ENCODE measurements at regions not wholly inside any gene's neighbourhood (a gene's known extent, or its start where the extent isn't known, plus 50 kb on each side); places are given as distances from the start of the nearest gene placed in this dataset.
A peak's percentile ranks its signal among the peaks of the same experiment; 100 is the strongest.
"Not testable (repeated sequence)": the region's sequence is repeated elsewhere in the genome, so short reads cannot be mapped to it uniquely, and the experiment has no call there.

DNA sequence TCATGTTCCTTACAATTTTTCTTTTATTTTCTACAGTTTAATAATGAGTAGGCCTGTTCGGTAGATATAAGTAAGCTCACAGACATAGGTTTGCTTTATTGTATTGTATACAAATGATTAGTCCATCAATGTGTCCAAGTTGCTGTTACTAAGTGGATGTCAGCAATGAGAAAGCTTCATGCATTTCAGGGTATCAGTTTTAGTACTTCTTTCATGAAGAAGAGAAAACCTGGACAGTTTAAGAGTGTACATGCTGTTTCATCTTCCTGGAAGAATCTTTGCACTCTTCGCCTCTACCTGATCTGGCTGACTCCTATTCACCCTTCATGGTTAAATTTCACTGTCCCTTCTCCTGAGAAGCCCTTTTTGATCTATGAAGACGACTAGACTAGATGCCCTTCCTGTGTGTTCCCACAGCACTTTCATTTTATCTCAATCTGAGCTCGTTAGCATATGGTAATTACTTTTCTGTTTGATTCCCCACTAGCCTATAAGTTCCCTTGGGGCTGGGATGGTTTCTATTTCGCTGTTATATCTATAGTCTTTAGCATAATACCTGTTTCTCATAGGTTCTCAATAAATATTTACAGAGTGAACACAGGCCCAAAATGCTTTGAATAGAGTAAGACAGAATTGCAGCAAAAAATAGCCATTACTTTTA, 70.7 kb downstream of the CETN3 start:
- DNase-seq = no peak

DNA sequence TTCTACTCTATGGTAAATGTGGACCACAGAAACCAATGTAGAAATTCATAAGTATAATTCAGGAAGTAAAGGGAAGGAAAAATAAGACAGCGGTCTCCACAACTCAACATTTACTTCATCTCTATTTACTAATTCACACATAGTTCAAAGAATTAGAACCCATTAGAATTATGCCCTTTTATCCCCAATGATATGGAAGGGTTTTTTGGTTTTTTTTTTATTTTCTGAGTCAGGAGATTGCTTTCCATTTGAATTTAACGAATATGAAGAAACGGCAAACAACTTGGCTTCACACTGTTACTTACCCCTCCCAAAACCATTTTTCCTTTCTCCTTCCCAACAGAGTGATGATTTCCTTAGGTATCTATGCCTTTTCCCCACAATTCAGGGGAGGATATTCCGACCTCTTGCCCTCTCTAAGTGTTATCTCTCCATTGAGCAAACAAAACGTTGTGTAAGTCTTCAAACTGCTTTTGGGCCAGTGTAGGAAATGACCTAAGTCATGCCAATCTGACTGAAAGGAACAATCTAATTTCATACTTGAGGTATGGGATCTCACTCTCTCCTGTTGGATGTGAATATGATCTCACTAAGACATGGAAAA, 72.0 kb downstream of the CETN3 start:
- DNase-seq = no peak

DNA sequence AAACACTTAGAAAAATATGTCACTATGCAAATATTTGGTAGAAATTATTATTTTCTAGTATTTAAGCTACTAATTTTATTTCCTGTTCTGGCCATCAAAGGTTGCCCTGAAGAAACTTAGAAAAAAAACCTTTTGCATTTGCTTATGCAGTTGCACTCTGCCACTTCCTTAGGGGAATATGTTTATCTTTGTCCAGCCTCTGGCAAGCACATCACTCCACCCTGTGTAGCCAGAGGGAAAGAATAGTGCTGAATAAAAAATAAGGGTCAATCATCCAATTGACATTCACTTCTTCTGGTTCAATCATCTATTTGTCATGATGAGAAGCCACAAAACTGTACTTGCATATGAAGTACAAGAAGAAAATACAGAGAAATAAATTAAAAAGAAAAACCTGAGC, 72.8 kb downstream of the CETN3 start:
- no peak for DNase-seq

DNA sequence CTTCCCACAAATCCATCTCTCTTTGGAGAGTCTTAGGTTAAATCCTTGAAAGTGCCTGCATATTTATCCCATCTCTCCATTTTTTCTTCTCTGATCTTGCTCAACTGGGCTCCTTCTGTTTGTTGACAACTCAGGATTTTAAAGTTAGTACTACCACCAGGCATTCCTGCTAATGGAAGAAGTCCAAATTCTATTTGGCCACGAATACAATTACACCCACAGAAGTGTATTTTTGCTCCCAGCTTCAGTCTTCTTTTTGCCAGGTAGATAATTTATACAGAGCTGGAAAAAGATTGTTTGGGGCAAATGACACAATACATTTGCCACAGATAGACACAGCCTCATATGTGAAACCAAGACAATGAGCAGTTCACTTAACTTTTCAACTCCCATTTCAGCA, 74.8 kb downstream of the CETN3 start:
- no peak for DNase-seq

DNA sequence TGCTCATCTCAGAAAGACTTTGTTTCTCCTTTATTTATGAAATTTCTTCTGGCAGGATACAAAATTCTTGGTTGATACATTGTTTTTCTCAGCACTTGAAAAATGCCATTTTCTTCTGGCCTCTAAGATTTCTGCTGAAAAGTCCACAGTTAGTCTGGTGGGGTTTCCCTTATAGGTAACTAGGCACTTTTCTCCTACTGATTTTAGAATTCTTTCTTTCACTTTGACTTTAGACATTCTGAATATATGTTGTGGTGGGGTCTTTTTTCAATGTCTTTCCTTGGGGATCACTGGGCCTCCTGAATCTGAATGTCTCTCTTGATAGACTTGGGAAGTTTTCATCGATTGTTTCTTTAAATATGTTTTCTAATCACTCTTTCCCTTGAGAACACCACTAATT, 79.6 kb downstream of the CETN3 start:
- no peak for DNase-seq

DNA sequence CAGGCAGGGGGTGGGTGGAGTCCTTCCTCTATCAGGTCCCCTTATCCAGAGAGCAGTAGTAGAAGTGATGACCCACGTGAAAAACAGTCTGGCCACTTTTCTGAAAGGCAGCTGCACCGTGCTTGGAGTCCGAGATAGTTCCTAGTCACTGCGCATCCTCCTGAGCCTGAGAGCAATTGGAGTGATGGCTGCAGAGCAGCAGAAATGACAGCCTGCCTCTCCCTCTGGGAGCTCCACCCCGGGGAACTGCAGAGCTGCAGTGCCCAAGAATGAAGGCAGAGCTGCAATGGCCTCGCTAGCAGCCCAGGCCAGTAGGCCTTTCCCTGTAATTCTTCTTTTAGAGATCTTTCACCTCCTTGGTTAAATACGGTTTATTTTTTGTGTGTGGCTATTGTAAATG, 82.6 kb downstream of the CETN3 start:
- DNase-seq = no peak

DNA sequence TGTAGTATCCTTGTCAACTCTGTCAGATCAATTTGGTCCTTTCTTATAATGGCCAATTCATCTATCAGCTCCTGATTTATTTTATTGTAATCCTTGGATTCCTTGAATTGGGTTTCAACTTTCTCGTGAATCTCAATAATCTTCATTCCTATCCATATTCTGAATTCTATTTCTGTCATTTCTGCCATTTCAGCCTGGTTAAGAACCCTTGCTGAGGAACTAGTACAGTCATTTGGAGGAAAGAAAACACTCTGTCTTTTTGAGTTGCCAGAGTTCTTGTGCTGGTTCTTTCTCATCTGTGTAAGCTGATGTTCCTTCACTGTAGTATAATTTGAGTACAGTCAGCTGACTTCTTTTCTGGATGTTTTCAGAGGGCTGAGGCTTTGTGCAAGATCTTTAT, 84.5 kb downstream of the CETN3 start:
- DNase-seq = no peak

DNA sequence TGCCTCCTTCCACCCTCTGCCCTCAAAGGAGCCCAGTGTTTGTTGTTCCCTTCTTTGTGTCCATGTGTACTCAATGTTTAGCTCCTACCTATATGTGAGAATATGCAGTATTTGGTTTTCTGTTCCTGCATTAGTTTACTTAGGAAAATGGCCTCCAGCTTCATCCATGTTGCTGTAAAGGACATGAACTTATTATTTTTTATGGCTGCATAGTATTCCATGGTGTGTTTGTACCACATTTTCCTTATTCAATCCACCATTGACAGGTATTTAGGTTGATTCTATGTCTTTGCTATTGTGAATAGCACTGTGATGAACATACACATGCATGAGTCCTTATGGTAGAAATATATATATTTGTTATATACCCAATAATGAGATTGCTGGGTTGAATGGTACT, 89.2 kb downstream of the CETN3 start:
- DNase-seq = not testable (repeated sequence)

DNA sequence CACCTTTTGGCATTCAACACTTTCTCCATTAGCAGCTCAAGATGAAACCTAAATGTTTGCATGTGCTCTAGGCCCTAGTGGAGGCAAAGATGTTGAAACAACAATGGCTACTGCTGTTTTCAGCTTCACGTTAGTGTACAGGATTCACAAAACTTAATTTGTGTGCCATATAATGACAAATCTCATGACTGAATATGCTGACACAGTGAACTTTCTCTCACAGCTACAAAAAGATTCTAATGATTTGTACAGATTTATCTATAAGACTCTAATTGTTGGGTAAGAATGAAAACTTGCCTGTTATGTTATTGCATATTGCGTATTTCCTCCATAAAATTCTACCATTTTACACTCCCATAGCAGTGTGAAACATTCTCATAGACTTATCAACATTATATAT, 97.5 kb downstream of the CETN3 start:
- no peak for DNase-seq

DNA sequence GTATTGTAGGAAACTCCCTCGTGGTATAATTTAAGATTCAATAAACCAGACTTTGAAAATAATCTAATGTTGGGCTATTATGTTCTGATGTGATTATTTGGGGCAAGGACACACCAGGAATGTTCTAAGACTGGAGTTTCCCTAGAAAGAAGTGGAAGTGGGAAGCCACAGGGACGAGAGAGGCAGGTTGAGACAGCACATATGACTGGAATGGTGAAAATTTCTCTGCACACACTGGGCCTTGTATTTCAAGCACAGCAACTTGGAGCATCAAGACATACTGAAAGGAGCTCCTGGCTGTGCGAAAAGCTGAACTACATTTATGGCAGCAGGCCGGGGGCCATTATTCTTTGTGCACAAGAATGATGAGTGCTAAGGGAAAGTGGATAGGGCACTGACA, 98.2 kb downstream of the CETN3 start:
- no peak for DNase-seq

DNA sequence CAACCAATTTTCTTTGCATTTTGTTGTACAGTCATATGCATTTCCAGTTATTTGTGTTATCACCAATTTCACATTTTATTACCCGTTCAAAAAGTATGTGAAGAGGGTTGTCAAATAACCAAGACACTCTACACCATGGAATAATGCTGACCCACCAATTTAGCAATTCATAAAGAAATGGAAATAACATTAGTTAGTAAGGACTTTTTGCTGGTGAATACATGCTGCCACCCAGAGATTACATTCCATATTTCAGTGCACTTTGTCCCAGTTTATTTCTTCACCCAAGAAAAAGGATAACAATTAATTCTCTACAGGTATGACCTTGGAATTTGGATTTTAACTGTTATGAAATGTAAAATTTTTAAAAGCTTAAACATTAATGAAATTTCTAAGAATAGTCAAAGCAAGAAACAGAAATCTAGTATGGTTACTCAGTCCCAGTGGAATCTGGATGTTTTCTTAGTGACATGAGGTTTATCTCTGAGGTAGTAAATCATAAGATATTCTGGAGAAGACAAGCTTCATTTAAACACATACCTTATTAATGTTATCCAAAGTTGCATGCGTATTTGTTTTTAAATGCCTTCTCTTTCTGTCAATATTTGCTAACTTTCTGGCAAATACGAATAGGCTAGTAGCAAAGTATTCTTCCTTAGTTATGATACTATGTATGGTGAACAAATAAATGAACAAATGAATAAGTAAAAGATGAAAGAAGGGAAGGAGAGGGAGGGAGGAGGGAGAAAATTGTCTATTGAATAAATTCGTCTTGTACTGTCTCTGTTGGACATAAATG, 100.6 kb downstream of the CETN3 start:
- no peak for DNase-seq

DNA sequence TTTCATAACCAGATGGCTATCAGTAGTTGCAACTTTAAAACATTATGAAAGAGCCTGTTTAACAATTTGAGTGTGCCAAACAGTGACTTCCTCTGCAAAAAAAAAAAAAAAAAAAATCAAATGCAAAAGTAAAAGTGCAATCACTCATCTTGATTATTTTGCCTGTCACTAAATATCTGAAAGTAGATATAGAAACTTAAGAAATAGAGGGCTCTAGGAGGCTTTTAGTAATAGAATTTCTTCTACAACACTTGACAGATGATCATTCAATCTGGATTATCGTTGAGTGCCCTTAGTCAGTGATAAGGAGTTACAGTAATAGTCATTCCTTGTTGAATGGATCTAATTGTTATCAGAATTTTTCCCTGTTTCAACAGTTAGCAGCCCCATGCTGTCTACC, 101.8 kb downstream of the CETN3 start:
- DNase-seq = no peak

DNA sequence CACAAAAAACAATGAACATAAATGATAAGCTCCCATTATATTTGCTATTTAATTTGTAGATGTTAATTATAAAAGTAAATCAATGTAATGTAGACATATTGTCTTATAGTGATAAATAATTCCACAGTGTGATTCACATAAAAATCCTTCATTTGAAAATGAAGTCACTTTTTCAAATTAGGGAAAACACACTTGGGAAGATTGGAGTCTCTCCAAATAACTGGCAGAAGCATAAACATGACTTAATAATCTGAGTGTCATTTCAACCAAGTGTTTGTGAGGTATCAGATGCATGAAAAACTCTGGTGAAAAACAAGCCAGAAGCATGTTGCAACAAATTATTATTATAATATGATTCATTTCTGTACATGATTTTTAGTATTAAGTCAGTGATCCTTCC, 102.2 kb downstream of the CETN3 start:
- DNase-seq = no peak

DNA sequence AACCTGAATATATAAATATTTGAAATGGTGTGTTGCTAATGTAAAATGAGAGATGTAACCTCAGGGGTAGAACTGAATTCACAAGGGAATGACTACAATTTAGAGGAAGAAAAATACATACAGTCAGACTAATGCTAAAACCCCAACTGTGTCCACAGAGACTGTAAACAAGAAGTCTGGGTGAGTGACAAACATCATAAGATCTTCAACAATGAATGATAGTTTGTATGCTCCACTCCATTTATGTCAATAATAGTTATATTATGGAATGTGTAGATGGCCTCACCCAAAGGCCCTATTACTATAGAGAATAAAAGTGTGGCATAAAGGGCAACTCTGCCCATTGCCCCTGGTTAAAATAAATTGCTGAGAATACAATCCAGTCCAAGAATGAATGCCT, 102.9 kb downstream of the CETN3 start:
- DNase-seq = no peak

DNA sequence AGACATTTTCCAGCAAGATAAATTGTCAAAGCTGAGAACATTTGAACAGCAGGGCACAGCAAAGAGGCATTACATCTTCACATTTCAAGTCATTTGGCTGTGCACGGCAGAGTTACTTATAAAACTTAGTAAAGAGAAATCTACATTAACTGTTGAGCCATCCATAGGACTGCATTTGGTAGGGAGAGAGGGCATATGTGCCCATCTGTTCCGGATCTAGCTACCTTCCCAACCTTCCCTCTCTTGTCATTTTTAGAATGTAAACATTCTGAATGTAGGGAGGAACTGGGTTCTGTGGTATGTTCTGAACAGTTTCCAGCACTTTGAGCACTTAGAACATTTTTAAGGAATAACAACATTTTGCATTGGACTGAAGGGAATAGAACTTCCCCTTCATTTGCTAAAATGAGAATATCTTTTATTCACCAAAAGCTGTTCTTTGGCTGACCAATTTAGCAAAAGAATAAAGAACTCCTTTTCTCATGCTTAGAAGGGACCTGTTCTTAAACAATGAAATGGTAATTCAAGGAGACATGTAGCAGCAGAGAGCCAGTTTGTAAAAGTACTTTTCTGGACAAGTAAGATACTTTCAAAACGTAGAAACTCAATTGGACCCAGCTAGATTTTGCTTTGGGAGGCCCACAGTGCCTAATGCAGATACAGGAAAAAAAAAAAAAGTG, 104.4 kb downstream of the CETN3 start:
- DNase-seq = no peak

DNA sequence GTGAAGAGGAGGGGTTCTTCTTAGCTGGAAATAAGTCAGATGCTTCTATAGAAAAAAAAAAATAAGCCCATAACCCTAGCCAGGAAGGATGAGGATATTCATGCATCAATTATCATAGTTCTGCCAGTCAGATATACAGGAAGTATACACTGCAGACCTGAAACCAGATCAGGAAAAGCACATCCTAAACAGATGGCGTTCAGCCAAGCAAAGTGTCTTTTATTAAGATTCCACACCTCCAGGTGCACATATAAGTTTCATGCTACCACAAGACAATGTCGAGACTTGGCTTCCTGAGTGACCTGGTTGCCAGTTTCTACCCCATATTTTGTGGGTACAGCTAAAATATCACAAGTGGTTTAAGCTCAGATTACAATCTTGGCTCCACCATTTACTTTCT, 108.3 kb downstream of the CETN3 start:
- DNase-seq = no peak

DNA sequence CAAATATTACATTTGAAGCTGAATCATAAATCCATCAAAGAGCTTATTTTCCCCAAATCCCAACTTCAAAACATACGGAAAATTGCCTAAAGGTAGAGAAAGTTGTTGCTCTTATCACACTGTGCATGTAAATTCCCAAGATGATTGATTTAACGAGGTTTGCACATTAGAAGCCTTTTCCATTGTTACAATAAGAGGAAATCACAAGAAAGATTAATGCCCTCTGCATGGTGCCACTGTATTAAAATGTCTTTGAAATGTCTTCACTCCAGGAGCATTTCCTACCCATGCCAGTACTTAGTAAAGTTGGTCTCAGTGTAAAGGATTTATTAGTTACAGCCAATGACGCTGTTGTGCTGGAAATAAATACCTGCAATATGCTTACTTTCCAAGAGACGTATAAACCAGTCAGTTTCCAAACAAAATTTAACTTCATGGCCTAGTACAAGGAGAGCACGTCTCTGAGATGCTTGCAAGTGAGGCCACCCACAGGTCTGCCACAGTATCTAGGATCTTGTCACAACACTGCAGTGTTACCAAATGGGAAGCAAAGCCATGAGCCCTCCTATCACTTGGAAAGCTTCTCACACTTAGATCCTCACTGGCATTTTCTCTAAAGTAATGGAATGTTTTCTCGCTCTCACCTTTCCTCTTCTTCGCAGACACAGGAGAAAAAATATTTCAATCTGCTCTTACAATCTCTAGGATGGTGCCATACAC, 112.4 kb downstream of the CETN3 start:
- DNase-seq = peak; percentile 42

DNA sequence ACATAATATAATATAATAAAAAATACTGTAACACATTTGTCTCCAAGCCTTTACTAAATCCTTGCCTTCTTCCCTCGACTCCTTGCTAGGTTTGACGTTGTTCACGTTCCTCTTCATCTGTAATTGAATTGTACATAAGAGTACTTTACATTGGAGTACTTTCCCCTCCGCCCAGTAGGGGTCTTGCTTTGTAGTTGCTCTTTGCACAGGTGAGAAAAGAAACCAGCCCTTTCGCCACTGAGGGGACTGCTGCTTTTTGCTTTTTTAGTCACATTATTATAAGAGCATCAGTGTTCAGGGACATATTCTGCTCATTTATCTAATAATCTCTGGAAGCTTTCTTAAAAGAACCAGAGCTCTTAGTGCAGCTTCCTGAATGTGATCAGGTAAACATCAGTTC, 115.0 kb downstream of the CETN3 start:
- no peak for DNase-seq

DNA sequence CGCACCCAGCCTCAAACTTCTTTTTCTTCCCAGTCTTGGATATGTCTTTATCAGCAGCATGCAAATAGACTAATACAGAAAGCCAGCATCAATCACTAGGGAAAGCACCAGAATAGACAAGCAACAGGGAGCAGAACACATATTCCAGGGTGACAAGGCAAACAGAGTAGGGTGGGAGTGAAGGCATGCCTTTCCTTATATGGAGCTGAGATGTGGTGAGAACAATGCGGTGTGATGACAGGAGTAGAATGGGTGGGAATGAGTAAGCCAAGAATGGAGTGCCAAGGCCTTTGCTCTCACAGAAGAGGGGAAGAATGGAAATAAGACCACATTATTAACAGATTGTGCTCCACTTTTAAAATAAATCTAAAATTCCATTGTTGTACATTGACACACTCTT, 115.6 kb downstream of the CETN3 start:
- DNase-seq = no peak

DNA sequence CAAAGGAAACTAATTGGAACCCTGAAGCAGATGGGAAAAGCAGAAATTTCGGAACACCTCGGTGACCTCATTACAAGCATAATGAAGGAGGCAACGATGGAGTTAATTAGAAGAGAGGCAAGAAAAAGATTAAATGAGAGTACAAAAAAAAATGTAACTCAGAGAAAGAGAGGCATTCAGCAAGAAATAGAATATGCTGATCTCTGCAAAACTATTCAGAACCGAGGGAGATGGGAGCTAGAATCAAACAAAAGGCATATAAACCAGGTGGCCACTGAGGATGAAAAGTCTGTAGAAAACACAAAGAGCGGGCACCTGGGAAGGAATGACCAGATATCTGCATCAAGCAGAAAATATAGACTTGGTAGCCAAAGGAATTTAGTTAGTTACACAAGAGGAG, 118.9 kb downstream of the CETN3 start:
- DNase-seq = no peak

DNA sequence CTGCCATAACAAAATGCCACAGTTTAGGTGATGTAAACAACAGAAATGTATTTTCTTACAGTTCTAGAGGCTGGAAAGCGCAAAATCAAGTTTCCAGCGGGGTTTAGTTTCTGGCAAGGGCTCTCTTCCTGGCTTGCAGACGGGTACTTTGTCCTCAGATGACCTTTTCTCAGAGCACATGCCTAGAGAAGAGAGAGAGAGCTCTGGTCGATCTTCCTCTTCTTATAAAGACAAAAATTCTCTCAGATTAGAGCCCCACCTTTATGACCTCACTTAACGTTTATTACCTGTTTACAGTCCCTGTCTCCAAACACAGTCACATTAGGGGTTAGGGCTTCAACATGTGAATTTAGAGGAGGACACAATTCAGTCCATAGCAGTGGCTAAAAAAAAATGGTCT, 119.7 kb downstream of the CETN3 start:
- DNase-seq = no peak

DNA sequence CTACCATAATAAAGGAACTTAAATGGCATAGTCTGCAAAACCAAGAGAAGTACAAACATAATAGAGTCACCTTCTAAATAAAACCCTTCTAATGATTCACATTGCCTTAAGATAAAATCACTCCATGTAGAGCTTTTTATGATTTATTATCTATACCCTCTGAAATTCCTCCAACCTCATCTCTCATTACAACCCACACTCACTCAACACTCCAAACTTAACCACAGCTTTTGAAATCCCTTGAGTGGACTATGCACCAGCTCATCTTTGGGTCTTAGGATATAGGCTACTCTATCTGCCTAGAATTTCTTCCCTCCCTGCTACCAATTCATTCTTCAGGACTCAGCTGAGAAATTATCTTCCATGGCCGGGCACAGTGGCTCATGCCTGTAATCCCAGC, 122.5 kb downstream of the CETN3 start:
- DNase-seq = no peak

DNA sequence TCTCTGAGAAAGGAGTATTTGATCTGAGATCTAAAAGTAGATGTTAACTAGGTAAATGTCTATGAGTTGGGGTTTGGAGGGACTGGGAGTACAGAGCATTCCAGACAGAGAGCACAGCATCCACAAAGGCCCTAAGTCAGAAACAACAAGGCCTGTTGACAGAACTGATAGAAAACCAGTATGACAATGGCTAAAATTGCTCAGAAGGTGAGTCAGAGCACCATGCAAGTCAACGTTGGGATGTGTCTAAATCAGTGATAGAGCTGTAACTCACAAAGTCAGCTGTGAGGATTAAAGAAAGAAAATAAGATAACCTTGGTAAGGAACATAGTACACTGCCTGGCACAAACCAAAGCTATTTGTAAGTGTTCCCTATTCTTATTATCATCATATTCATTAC, 124.0 kb downstream of the CETN3 start:
- no peak for DNase-seq

Data from NCI-H1048 (cell line).